ENCODE measurements at regions not wholly inside any gene's neighbourhood (a gene's known extent, or its start where the extent isn't known, plus 50 kb on each side); places are given as distances from the start of the nearest gene placed in this dataset.

DNA sequence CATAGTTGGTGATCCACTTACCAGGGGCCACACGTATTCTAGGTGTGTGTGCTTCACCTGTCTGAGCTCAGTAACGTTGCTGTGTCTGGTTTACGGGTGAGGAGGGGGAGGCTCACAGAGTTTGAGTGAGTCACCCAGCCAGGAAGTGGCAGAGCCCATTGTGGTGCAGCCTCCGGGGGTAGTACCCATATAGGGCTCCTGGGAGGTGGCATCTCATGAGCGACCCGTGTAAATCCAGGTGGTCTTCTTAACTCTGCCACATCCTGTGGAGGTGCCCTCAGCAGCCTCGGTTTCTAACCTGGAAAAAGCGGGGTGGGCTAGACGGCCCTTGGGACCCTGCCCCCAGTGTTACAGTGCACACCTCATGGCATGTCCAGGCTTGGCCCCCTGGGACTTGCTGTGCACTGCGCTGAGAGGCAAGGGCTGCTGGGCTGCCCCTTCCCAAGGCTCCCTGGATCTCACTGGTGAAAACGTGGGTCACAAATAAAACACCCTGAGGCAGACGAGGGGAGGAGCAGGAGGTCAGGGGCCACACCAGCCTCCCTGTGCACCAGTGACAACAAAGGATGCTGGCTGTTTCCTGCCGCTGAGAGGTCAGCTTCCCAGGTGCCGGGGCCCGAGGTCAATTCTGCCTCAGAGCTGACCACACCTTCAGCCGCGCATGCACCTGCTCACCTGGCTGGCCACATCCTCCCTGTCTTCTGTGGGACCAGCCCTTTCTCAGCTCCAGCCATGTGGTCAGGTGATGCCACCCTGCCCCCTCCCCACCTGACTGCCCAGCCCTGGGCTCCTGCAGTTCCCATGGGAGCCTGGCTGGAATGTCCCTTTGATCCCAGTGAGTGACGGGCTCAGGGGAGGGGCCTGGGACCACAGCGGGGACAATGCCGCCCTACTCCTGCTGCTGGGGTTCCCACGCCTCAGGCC lies 305.1 kb downstream of the CTTN start:
- no peak for DNase-seq (ENCODE audit: low spot score)

DNA sequence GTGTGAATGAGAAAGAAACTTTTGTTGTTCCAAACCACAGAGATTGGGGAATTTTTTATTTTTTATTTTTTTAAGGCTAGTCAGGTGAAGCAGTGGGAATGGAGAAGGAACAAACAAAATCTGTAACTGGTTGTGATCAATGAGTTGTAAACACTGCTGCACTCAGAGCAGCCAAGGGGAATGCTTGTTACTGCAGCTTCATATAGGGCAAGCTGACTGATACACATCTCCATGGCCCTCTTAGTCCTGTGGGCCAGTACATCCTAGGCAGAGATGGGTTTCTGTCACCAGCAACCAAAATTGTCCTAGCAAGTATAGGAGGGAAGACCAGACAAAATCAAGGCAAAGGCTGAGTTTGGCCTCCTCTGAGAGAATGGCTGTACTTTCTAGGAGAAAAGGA lies 306.8 kb downstream of the CTTN start:
- DNase-seq (ENCODE audit: low spot score), result no peak

DNA sequence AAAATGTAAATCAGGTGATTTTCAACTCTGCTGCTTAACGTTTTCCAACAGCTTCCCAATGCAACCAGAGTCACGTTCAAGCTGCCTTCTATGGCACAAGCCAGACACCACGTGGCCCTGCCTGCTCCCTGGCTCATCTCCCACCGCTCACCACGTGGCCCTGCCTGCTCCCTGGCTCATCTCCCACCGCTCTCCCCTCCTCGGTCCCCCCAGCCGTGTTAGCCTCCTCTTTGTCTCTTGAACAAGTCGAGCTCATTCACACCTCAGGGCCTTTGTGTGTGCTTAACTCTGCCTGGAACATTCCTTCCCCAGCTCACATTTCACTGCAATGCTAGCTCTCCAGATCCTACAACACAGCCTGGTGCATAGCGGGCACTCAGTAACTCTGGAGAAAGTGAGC lies 307.6 kb downstream of the CTTN start:
- DNase-seq (ENCODE audit: low spot score), result no peak

DNA sequence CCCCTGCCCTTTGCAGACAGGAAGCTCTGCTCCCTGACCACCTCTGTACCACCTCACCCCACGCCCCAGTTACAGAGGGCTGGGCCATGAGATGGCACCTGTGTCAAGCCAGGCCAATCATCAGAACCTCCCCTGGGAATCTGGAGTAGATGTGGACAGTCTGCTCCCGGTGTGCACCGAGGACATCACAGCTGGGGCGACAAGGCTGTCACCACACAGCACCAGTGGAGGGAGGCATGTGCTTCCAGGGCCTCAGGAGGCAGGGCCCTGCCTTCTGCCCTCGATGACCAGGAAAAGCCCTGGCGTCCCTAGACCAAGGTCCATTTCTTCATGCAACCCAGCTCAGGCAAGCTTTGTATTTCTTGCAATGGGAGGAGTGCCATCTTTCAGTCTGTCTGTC lies 309.5 kb downstream of the CTTN start:
- no peak for DNase-seq (ENCODE audit: low spot score)

GRCh38 chr11:70709596-70709995 lies 311.3 kb downstream of the CTTN start:
- no peak for DNase-seq (ENCODE audit: low spot score)

DNA sequence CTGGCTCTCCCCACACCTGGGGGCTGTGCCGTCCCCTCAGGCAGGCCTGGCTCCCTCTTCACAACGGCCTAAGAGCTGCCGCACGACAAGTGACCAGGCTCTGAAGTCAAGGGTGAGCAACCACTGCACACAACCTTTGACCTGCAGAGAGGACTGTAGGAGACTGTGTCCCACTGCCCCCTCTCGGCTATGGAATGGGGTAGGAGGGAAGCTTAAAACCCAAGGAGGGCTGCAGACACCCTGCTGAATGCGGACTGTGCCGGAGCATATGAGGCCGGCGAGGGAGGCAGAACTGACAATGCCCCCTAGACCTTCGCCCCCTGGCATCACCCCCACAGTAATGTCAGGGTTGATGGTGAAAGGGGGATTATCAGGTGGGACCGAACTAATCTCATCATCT lies 311.9 kb downstream of the CTTN start:
- DNase-seq (ENCODE audit: low spot score), result no peak

DNA sequence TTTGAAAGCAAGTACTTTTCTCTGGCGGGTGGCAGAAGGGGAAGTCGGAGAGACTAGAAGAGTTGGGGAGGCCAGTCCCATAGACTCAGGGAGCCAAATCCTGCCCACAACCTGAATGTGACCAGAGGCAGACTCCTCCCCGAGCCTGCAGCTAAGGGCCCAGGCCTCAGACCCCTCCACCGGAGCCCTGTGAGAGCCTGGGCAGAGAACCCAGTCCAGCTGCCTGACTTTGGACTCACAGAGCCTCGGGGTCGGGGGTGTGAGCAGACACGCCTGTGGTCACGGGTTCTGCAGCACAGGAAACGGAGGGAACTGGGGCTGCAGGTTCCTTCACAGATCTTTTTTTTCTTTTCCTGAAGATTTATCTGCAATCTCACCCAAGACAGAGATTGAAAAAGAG lies 312.3 kb downstream of the CTTN start:
- no peak for DNase-seq (ENCODE audit: low spot score)

- no peak for DNase-seq (ENCODE audit: low spot score)
Measured at GRCh38 chr11:70711095-70711910, 313.0 kb downstream of the CTTN start.

DNA sequence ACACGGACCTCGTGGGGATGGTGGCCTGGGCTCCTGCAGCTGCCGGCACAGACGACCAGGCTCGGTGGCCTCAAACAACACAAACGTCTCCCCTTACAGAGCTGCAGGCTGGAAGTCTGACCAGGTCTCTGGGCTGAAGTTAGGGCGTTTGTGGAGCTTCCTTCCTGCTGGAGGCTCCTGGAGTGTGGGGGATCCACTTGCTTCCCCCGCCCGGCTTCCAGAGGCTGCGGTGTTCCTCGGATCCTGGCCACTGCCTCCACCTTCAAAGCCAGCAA lies 313.5 kb downstream of the CTTN start:
- no peak for DNase-seq (ENCODE audit: low spot score)

GRCh38 chr11:70712471-70712870 lies 314.1 kb downstream of the CTTN start:
- peak; percentile 14 for DNase-seq (ENCODE audit: low spot score)

GRCh38 chr11:70713086-70713835 lies 314.9 kb downstream of the CTTN start:
- DNase-seq (ENCODE audit: low spot score), result no peak

DNA sequence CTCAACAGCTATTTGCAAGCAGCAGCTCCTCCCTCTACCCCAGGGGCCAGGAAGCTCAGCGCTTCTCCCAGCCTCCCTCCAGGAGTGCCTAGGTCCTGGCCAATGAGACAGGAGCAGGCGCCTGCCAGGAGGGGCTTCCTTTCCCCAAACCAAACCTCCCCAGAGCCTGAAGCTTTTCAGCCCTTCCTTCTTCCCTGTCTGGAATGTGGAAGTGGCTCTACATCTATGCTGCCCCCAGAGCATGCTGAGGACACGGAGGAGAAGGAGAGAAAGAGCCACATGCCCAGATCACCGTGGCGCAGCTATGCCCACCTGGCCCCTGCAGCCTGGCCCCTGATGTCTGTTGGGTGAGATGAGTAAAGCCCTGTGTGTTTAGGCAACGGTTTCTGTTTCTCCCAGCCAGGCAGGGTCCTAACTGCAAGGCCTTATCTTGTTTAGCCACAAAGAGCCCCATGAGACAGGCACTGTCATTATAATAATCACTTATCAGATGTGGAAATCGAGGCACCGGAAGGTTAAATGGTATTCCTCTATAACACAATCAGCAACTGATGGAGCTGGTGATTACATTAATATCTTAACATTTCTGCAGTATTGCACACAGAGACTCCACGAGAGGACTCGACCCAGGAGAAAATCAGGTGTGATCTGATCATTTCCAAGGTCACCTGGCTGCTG lies 315.8 kb downstream of the CTTN start:
- no peak for DNase-seq (ENCODE audit: low spot score)

- no peak for DNase-seq (ENCODE audit: low spot score)
Measured at GRCh38 chr11:70715166-70715951, 317.0 kb downstream of the CTTN start.

DNA sequence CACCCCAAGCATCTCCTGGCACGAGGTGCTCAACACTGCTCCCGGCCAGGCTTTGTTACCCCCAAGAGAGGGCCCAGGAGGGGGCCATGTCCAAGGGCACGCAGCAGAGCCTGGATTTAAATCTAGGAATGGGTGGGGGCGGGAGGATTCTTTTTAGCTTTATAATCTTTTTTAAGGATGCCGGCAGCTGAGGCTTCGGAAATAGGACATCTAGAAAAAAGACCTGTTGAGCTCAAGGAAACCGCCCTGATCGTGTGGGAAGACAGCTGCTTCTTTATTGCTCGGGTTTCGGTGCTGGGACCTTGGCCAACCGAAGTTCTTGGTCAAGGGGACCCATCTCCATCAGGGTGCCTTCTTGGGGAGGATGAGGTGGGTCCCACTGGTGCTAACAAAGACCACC lies 317.9 kb downstream of the CTTN start:
- no peak for DNase-seq (ENCODE audit: low spot score)

DNA sequence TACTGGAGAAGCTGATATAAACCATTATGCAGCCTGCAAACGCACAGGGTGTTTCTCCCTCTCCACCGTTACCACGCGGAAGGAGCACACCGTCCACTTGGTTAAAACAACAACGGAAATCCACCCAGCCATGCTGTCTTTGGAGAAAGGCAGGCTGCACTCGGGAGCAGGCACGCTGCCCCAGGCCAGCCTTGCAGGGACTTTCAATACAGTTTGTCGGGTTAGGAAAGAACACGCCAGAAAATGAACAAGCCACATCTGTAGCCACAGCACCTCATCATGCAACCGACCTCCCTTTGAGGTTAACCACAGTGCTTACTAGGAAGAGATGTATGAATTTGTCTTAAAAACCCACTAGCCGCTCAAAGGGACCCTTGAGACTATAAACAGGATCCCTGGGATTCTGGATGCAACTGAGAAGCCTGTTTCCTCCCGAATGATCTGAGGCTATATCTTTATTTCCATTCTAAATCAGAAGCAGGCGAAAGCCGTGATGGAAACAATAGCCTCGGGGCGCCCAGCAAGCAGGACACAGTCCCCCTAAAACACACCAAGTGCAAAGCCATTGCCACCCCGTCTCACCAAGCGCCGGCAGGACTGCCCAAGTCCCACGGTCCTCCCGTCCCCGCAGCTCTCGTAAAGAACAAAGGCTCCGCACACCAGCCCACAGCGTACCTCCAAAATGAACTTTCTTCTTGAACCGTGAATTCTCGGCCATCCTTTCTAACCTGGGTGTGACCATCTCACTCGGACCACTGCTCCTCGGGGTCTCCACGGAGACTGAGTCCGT lies 318.9 kb downstream of the CTTN start:
- no peak for DNase-seq (ENCODE audit: low spot score)

- DNase-seq (ENCODE audit: low spot score), result no peak
Measured at GRCh38 chr11:70717936-70718595, 319.7 kb downstream of the CTTN start.

DNA sequence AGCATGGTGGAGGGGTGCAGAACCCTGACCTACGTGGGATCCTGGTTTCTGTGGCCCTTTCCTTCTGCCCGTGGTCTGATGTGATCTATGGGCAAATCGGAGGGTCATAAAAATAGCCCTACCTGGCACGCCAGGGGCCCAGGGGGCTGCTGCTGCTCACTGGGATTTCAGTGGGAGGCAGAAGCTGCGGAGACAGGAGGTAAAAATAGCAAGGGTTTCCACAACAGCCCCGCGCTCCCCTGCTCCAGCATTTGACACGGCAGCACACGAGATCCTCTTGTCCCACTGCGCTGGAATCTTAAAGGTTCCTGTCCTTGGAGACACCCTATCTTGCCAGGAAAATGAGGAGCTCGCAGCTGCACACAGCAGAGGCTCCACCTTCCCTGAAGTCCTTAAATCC lies 321.2 kb downstream of the CTTN start:
- no peak for DNase-seq (ENCODE audit: low spot score)

- no peak for DNase-seq (ENCODE audit: low spot score)
Measured at GRCh38 chr11:70720281-70720680, 322.0 kb downstream of the CTTN start.

DNA sequence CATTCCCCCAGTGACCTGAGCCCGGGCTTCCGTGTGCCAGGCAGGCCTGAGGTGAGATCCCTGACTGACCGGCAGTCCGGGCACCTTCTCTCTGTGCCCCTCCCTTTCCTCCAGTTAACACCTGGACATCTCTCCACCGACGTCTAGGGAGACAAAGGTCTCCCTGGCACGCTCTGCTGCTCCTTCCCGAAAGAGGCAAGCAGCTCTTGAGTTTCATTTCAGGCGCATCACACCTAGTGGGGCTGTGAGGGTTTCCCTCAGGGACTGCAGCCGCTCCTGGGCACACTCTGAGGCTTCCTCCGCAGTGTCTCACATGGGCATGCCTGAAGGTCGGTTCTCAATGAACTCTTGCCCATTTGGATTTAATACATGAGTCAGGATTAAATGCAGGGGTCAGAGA lies 322.7 kb downstream of the CTTN start:
- no peak for DNase-seq (ENCODE audit: low spot score)

- no peak for DNase-seq (ENCODE audit: low spot score)
Measured at GRCh38 chr11:70725278-70725677, 326.9 kb downstream of the CTTN start.

All from mucosa of gallbladder (tissue), 1 donor.